Fibroblast of lung (primary cell): ENCODE measurements at regions not wholly inside any gene's neighbourhood (a gene's known extent, or its start where the extent isn't known, plus 50 kb on each side); places are given as distances from the start of the nearest gene placed in this dataset.

Experiments
- DNase-seq, 2 donors: peaks; one replicate each; pipeline versions ENCODE4 v3.0.0 to v3.0.0-alpha.2; 2010; ENCODE audit warnings: low read depth in 2 of 2
- H2AFZ ChIP-seq: 2 replicates; pipeline ENCODE4 v1.5.1; 2012; ENCODE audit warnings: low read length, control low read depth, inconsistent platforms
- H3K27ac ChIP-seq: 2 replicates; pipeline ENCODE4 v1.5.1; 2011; ENCODE audit warnings: low read length, control low read depth; ENCODE audit not compliant: insufficient read depth
- H3K27me3 ChIP-seq: 2 replicates; pipeline ENCODE4 v1.5.1; 2011; ENCODE audit warnings: mild to moderate bottlenecking, low read length; ENCODE audit not compliant: control insufficient read depth, insufficient read depth
- H3K36me3 ChIP-seq: 2 replicates; pipeline ENCODE4 v1.5.1; 2011; ENCODE audit warnings: low read length; ENCODE audit not compliant: control insufficient read depth, insufficient read depth
- H3K4me1 ChIP-seq: 2 replicates; pipeline ENCODE4 v1.5.1; 2011; ENCODE audit warnings: low read length; ENCODE audit not compliant: control insufficient read depth, insufficient read depth; ENCODE audit errors: extremely low read depth
- H3K4me2 ChIP-seq: 2 replicates; pipeline ENCODE4 v1.5.1; 2011; ENCODE audit warnings: low read length, control low read depth; ENCODE audit not compliant: insufficient read depth; ENCODE audit errors: extremely low read depth
- H3K4me3 ChIP-seq, 4 experiments: fragments of 200-600 bp in 1 of 4; sonication (generic) in 1 of 4; replicated peaks in 1 of 4; 2 replicates each; pipeline ENCODE4 v1.5.1; 2011 to 2016; ENCODE audit warnings: low read length in 4 of 4, low read depth in 3 of 4, mild to moderate bottlenecking in 3 of 4, control low read depth in 2 of 4, inconsistent platforms in 1 of 4, mixed read lengths in 1 of 4; ENCODE audit not compliant: insufficient read depth in 1 of 4; ENCODE audit errors: control extremely low read depth in 1 of 4
- H3K79me2 ChIP-seq: 2 replicates; pipeline ENCODE4 v1.5.1; 2012; ENCODE audit warnings: mild to moderate bottlenecking, low read length, inconsistent platforms; ENCODE audit not compliant: control insufficient read depth, insufficient read depth
- H3K9ac ChIP-seq: 2 replicates; pipeline ENCODE4 v1.5.1; 2011; ENCODE audit warnings: mild to moderate bottlenecking, low read length, control low read depth; ENCODE audit not compliant: insufficient read depth
- H3K9me3 ChIP-seq: 2 replicates; pipeline ENCODE4 v1.5.1; 2012; ENCODE audit warnings: low read depth, low read length; ENCODE audit not compliant: control insufficient read depth, insufficient read depth
- H4K20me1 ChIP-seq: 2 replicates; pipeline ENCODE4 v1.5.1; 2011; ENCODE audit warnings: low read length; ENCODE audit not compliant: control insufficient read depth, insufficient read depth; ENCODE audit errors: extremely low read depth
- EZH2 ChIP-seq: IDR thresholded peaks from 2 replicates; pipeline ENCODE4 v1.5.1; 2012; ENCODE audit warnings: low read length, control low read depth, mild to moderate bottlenecking; ENCODE audit errors: missing control alignments
- TF ChIP-seq, protein P1 (sequence below), 2 donors: IDR thresholded peaks in 1 of 2; conservative IDR thresholded peaks in 1 of 2; 1 replicate in 1 of 2; 2 replicates in 1 of 2; pipeline ENCODE4 v1.5.1; 2011 to 2012; ENCODE audit warnings: low read length in 2 of 2, control low read depth in 1 of 2, inconsistent platforms in 1 of 2, low read depth in 1 of 2, mild to moderate bottlenecking in 1 of 2

DNA sequence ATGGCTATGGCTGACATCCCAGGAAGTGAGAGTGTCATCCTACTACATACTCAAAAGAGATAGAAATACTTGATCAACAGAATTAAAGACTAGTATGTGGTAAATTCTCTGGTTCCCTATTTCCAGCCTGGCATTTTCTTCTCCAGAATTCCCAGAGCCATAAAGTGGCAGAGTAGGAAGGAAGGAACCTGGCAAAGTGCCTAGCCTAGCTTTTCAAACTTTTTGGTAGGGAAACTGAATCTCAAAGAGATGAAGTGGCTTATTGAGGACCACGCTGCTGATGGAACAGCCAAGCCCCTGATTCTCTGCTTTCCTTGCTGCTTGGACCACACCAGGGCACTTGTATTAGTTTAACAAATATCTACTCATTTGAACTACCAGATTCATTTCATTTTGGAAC, 312.4 kb upstream of the RORA start:
- DNase-seq: no peak
- no peak overlapping the region for H3K27ac ChIP-seq
- no peak overlapping the region for H2AFZ ChIP-seq
- H4K20me1 ChIP-seq: no peaks in the 10 kb centered on the region
- no peak overlapping the region for H3K4me3 ChIP-seq
- H3K9ac ChIP-seq: no peak overlapping the region
- H3K27me3 ChIP-seq: no peaks in the 10 kb centered on the region
- no peaks in the 10 kb centered on the region for H3K4me1 ChIP-seq
- no peaks in the 10 kb centered on the region for H3K36me3 ChIP-seq
- no peak for TF ChIP-seq EZH2
- TF ChIP-seq, protein P1, sequence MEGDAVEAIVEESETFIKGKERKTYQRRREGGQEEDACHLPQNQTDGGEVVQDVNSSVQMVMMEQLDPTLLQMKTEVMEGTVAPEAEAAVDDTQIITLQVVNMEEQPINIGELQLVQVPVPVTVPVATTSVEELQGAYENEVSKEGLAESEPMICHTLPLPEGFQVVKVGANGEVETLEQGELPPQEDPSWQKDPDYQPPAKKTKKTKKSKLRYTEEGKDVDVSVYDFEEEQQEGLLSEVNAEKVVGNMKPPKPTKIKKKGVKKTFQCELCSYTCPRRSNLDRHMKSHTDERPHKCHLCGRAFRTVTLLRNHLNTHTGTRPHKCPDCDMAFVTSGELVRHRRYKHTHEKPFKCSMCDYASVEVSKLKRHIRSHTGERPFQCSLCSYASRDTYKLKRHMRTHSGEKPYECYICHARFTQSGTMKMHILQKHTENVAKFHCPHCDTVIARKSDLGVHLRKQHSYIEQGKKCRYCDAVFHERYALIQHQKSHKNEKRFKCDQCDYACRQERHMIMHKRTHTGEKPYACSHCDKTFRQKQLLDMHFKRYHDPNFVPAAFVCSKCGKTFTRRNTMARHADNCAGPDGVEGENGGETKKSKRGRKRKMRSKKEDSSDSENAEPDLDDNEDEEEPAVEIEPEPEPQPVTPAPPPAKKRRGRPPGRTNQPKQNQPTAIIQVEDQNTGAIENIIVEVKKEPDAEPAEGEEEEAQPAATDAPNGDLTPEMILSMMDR (conservative IDR thresholded peaks at IDR 0.05 in 1 of 2, IDR thresholded peaks at IDR 0.05 in 1 of 2; ENCODE audit: low read depth in 1 of 2, low read length in 2 of 2): no peak
- no peaks in the 10 kb centered on the region for H3K9me3 ChIP-seq
- H3K4me2 ChIP-seq: no peak overlapping the region
- no peaks in the 10 kb centered on the region for H3K79me2 ChIP-seq

DNA sequence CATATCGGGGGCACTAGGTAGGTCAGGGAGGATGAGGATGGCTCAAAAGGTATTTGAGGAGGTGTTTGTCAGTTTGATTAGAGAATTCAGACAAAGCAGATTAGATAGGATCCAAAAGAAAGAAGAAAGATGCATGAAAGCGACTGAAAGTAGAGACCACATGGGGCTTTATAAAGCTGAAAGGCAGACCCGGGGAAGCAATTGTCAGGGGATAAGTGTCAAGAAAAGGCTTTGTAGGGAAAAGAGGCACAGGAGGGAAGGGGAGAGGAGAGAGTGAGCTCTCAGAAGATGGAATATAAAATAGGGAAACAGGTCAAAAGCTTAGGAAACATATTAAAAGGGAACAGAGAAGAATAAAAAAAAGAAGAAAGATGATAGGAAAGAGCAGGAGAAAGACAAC, 308.2 kb upstream of the RORA start:
- TF ChIP-seq EZH2: no peak
- TF ChIP-seq, protein P1 (conservative IDR thresholded peaks at IDR 0.05 in 1 of 2, IDR thresholded peaks at IDR 0.05 in 1 of 2; ENCODE audit: low read depth in 1 of 2, low read length in 2 of 2): no peak
- H3K4me2 ChIP-seq: no peak overlapping the region

DNA sequence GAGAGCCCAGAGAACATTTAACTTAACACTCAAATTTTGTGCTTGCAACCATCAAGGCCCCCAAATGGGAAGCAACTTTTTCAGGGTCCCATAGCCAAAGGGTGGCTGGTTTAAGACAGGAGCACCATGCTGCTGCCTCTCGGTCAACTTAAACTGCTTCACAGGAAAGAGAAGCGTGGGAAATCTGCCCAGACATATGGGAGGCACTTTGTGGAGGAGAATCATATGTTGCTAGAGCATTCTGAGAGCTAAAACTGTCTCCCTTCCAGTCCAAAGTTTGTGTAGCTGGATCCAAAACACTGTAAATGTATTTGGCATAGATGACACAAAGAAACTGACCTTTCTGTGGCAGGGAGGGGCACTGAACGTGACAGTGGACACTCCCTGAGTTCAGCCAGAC, 305.9 kb upstream of the RORA start:
- Histone ChIP-seq H3K27me3 (no peaks in the 10 kb centered on the region), H3K4me3 (no peak overlapping the region), H4K20me1 (no peaks in the 10 kb centered on the region), H3K36me3 (no peaks in the 10 kb centered on the region), H3K79me2 (no peaks in the 10 kb centered on the region), H3K9ac (no peak overlapping the region), H3K9me3 (no peaks in the 10 kb centered on the region), H2AFZ (no peak overlapping the region), H3K27ac (no peak overlapping the region), H3K4me1 (no peaks in the 10 kb centered on the region), H3K4me2 (no peak overlapping the region)
- TF ChIP-seq, protein P1 (conservative IDR thresholded peaks at IDR 0.05 in 1 of 2, IDR thresholded peaks at IDR 0.05 in 1 of 2; ENCODE audit: low read depth in 1 of 2, low read length in 2 of 2): no peak
- TF ChIP-seq EZH2: no peak
- no peak for DNase-seq

More for the DNA sequence above, 308.2 kb upstream of the RORA start:
- no peak overlapping the region for H3K9ac ChIP-seq
- H3K4me1 ChIP-seq: no peaks in the 10 kb centered on the region
- no peaks in the 10 kb centered on the region for H3K79me2 ChIP-seq
- no peak overlapping the region for H2AFZ ChIP-seq
- no peak for DNase-seq
- H3K4me3 ChIP-seq: no peak overlapping the region
- H4K20me1 ChIP-seq: no peaks in the 10 kb centered on the region
- no peaks in the 10 kb centered on the region for H3K9me3 ChIP-seq
- H3K36me3 ChIP-seq: no peaks in the 10 kb centered on the region
- no peaks in the 10 kb centered on the region for H3K27me3 ChIP-seq
- no peak overlapping the region for H3K27ac ChIP-seq
